Activated T-cell treated with anti-CD3 and anti-CD28 coated beads for 48 hours (primary cell): ENCODE measurements at regions not wholly inside any gene's neighbourhood (a gene's known extent, or its start where the extent isn't known, plus 50 kb on each side); places are given as distances from the start of the nearest gene placed in this dataset.

Experiments used
- DNase-seq: peaks from one replicate; pipeline ENCODE4 v3.0.0-alpha.2; 2020; ENCODE audit warnings: low read depth

- no peak for DNase-seq
Measured at GRCh38 chr20:40393197-40394079, 295.6 kb downstream of the MAFB start.

- DNase-seq = no peak
Measured at GRCh38 chr20:40390654-40391053, 298.4 kb downstream of the MAFB start.

- no peak for DNase-seq
Measured at GRCh38 chr20:40370800-40371199, 318.2 kb downstream of the MAFB start.

GRCh38 chr20:40368876-40369275 is 320.2 kb downstream of the MAFB start:
- DNase-seq = no peak

DNA sequence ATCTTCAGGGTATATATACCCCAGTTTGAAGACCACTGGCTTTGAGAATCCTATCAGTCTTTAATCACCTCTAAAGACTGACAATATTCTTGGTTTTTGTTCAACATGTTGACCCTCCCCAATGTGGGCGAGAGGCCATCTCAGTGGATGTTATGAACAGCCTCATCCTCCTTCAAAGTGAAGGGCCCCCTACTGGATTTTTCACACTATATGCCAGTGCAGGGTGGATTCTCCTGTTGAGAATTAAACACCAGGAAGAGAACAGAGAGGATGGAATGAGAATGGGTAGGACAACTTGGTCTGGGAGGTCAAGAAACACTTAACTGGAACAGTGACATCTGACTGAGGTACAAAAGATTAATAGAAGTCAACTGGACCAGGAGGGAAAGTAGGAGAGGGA is 327.1 kb downstream of the MAFB start:
- DNase-seq = no peak

DNA sequence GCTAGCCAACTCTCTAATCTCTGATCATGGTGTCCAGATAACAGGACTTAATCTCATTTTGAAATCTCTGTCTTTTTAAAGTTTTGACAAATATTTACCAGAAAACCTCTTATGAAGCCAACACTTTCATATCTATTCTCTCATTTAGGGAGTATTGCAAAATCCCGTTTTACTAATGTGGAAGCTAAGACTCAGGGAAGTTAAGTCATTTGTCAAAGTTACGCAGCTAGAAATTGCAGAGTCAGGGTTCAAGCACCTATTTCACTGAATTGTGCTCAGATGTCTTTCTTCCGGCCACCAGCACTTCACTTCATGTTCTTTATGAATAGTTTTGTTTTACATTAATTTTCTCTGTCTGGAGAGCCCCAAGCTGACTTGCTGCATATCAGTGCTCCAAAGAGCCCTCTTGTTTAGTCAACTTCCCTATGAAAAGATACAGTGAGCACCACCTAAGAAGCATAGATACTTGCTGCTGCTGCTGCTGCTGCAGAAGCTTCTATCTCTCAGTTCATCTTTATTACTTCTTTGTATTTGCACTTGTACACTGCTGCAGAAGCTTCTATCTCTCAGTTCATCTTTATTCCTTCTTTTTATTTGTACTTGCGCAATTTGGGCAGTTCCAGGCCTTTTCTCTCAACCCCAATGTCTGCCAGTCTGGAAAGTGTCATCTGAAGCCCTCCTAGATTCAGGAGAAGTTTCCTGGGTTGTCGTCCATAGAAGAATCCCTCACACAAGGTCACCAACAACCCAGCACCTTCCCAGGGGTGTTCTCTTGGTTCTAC is 329.7 kb downstream of the MAFB start:
- DNase-seq = no peak

DNA sequence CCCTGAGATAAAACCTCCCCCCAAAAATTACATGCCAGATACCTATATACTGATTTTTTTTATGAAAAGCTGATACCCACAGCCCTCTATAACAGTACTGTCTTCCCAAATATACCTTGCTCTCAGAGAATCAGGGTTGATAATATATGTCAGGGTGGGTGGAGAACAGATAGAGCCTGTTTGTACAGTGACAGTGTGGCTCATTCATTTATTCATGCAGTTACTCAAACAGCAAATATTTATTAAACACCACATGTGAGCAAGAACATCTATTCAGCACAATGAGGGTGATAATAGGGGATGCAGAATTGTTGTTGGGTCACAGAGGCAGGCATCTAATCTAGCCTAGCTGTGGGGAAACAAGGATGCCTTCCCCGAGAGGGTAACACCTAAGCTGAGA is 334.2 kb downstream of the MAFB start:
- DNase-seq = no peak

DNA sequence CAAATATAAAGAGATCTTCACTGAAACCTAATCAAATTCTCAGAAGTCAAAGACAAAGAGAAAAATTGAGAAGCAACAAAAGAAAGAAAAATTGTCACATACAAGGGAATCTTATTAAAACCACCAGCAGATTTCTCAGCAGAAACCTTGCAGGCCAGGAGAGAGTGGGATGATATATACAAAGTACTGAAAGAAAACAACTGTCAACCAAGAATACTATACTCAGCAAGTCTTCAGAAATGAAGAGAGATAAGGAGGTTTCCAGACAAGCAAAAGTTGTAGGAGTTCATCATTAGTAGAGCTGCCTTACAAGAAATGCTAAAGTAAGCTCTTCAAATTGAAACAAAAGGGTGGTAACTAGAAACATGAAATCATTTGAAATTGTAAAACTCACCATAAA is 345.6 kb downstream of the MAFB start:
- no peak for DNase-seq

DNA sequence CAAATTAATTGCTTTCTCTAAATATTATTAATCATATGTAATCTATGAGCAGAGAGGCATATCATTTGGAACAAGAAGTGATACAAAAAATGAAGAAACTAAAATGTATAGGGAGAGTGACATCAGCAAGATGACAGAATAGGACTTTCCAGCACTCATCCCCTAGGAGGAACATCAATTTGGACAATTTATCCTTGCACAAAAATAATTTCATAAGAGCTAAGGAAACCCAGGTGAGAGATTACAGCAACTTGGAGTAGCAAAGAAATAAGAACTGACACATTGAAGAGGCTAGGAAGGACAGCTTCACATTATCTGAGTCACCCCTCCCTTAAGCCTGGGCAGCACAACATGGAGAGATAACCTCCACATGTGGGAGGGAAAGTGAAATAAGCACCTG is 347.5 kb downstream of the MAFB start:
- no peak for DNase-seq

GRCh38 chr20:40339661-40340449 is 349.2 kb downstream of the MAFB start:
- DNase-seq = no peak

GRCh38 chr20:40336533-40336932 is 352.5 kb downstream of the MAFB start:
- DNase-seq = no peak

DNA sequence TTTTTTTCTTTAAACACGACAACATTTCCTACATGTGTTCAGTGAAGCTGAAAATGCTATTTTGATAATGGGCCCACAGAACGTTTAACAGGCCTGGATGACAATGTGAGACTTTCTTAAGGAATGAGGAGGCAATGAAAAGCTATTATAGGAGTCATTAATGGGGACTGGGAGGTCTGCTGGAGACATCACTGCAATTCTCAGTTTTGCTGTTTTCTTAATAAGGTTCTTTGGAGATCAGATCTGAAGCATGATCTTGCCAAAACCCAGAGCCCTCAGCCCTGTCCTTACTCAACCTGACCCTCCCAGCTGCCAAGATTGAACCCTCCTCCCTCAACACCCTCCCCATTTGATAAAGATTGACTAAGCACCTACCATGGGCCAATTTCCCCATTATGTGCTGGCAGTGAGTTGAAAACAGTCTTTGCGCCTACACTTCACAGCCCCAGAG is 353.1 kb downstream of the MAFB start:
- DNase-seq = no peak

GRCh38 chr20:40335437-40335836 is 353.6 kb downstream of the MAFB start:
- DNase-seq = no peak

DNA sequence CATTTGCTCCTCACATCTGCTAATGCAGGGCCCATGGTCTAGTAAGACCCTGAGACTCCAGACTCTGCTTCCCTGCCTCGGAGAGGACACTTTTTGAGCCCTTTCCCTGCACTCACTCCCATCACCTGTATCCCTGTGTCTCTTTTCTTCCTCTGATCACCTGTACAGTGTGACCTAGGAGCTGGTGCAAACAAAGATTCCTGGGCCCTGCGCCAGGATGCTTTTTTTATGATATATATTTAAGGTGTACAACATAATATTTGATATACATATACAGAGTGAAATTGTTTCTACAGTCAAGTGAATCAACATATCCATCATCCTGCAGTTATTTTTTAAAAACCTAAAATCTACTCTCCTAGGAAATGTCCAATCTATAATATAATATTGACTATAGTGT is 355.4 kb downstream of the MAFB start:
- no peak for DNase-seq

DNA sequence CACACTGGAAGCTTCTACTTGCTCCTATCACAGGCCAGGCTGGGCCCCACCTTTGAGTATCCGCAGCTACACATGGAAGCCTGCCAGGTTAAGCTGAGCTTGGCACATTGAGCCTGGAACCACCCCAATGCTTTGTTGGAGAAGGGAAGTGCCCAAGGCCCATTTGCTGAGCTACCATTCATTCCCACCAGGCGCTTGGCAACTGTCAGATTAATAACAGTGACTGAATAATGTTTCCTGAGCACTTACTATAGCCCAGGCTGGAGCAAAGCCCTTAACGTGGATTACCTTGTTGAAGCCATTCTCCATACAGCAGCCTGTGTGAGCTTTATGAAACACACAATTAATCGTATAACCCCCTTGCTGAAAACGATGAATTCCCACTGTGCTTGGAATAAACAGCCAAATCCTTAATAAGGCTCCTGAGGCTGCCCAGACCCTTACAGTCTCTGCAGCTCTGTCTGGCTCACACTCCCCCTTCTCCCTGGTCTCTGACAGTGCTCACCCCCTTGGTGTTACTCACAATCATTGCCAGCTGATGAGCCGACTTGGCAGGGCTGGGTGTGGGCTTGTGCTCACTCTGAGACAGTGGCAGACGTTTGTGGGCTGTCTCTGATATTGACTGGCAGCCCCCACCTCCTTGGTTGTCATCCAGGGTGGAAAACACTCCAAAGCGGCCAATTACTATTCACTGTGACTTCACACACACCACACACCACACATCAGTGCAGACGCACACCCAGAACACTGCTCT is 357.1 kb downstream of the MAFB start:
- no peak for DNase-seq

DNA sequence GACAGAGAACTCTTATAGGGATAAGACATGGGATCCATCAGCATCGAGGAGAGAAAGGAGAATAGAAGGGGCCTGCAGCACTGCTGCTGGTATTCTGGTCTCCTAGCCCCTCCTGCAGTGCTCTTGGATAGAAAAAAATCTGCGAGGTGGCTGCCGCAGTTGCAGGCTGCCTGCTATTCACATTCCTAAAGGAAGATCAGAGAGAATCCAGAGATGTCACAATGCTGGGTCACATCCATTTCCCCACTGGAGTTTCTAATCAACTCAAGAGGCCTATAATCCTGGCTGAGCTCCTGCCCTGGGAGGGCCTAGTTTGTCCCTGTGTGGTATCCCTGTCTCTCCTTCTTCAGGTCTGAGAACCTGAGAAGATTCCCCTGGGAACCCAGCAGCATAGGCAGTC is 357.8 kb downstream of the MAFB start:
- DNase-seq = no peak

GRCh38 chr20:40329321-40329720 is 359.7 kb downstream of the MAFB start:
- no peak for DNase-seq

DNA sequence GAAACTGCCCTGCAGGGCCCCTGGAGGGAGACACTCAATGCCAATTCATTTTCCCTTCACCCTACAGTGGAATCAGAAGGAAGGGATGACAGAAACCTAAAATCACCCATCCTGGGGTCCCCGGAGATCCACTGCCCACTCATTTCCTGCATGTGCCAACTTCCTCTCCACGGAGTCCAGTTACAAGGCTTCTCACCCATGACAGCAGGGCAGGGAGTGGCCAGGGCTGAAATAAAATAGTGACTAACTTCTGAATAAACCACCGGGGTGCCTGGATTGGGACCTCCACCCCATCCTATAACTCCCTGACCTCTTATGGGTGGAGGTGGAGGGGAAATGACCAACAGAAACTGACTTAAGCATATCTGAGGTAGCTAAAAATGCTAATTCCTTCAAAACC is 362.3 kb downstream of the MAFB start:
- no peak for DNase-seq

- no peak for DNase-seq
Measured at GRCh38 chr20:40325006-40325568, 363.9 kb downstream of the MAFB start.

GRCh38 chr20:40323361-40323794 is 365.7 kb downstream of the MAFB start:
- DNase-seq = no peak

GRCh38 chr20:40322941-40323340 is 366.1 kb downstream of the MAFB start:
- no peak for DNase-seq
